ENCODE measurements at regions not wholly inside any gene's neighbourhood (a gene's known extent, or its start where the extent isn't known, plus 50 kb on each side); places are given as distances from the start of the nearest gene placed in this dataset.
"Not testable (repeated sequence)": the region's sequence is repeated elsewhere in the genome, so short reads cannot be mapped to it uniquely, and the experiment has no call there.

GRCh38 chr6:66533921-66534404, 826.9 kb upstream of the EYS start:
- DNase-seq (ENCODE audit: low spot score) (no peak), FAIRE-seq (no peak)

- no peak for DNase-seq (ENCODE audit: low spot score)
- FAIRE-seq: no peak
Observed at GRCh38 chr6:66526061-66526460, 819.0 kb upstream of the EYS start.

- no peak for DNase-seq (ENCODE audit: low spot score)
- FAIRE-seq: no peak
Observed at GRCh38 chr6:66522864-66523263, 815.8 kb upstream of the EYS start.

GRCh38 chr6:66516377-66516776, 809.4 kb upstream of the EYS start:
- no peak for FAIRE-seq
- DNase-seq (ENCODE audit: low spot score): no peak

GRCh38 chr6:66508433-66508832, 801.4 kb upstream of the EYS start:
- FAIRE-seq (no peak), DNase-seq (ENCODE audit: low spot score) (peak; percentile 6)

- DNase-seq (ENCODE audit: low spot score): no peak
- no peak for FAIRE-seq
Observed at GRCh38 chr6:66499851-66500250, 792.8 kb upstream of the EYS start.

- peak; percentile 12 for DNase-seq (ENCODE audit: low spot score)
- FAIRE-seq: no peak
Observed at GRCh38 chr6:66496659-66497058, 789.6 kb upstream of the EYS start.

- DNase-seq (ENCODE audit: low spot score); FAIRE-seq: not testable (repeated sequence)
Observed at GRCh38 chr6:66494643-66495042, 787.6 kb upstream of the EYS start.

GRCh38 chr6:66489269-66489987, 782.4 kb upstream of the EYS start:
- DNase-seq (ENCODE audit: low spot score): no peak
- FAIRE-seq: no peak

- DNase-seq (ENCODE audit: low spot score) (no peak), FAIRE-seq (no peak)
Observed at GRCh38 chr6:66481216-66481615, 774.2 kb upstream of the EYS start.

GRCh38 chr6:66478705-66479104, 771.7 kb upstream of the EYS start:
- no peak for DNase-seq (ENCODE audit: low spot score)

GRCh38 chr6:66435321-66435720, 728.3 kb upstream of the EYS start:
- FAIRE-seq (no peak), DNase-seq (ENCODE audit: low spot score) (peak; percentile 1)

More at GRCh38 chr6:66478705-66479104, 771.7 kb upstream of the EYS start:
- no peak for FAIRE-seq

GRCh38 chr6:66429210-66429609, 722.2 kb upstream of the EYS start:
- DNase-seq (ENCODE audit: low spot score) (no peak), FAIRE-seq (no peak)

- FAIRE-seq: no peak
Observed at GRCh38 chr6:66423047-66423446, 716.0 kb upstream of the EYS start.

GRCh38 chr6:66421570-66421969, 714.5 kb upstream of the EYS start:
- FAIRE-seq (no peak), DNase-seq (ENCODE audit: low spot score) (peak; percentile 2)

More at GRCh38 chr6:66423047-66423446, 716.0 kb upstream of the EYS start:
- DNase-seq (ENCODE audit: low spot score): no peak

- FAIRE-seq: no peak
Observed at GRCh38 chr6:66418906-66419305, 711.9 kb upstream of the EYS start.

GRCh38 chr6:66403966-66404365, 696.9 kb upstream of the EYS start:
- FAIRE-seq (no peak), DNase-seq (ENCODE audit: low spot score) (no peak)

More at GRCh38 chr6:66418906-66419305, 711.9 kb upstream of the EYS start:
- no peak for DNase-seq (ENCODE audit: low spot score)

- DNase-seq (ENCODE audit: low spot score) (no peak), FAIRE-seq (no peak)
Observed at GRCh38 chr6:66402873-66403272, 695.8 kb upstream of the EYS start.

- DNase-seq (ENCODE audit: low spot score): no peak
- FAIRE-seq: no peak
Observed at GRCh38 chr6:66396549-66396948, 689.5 kb upstream of the EYS start.

GRCh38 chr6:66396145-66396544, 689.1 kb upstream of the EYS start:
- FAIRE-seq (no peak), DNase-seq (ENCODE audit: low spot score) (no peak)

GRCh38 chr6:66390393-66390792, 683.4 kb upstream of the EYS start:
- no peak for FAIRE-seq
- no peak for DNase-seq (ENCODE audit: low spot score)

GRCh38 chr6:66376001-66376400, 669.0 kb upstream of the EYS start:
- no peak for DNase-seq (ENCODE audit: low spot score)
- no peak for FAIRE-seq

GRCh38 chr6:66369407-66369806, 662.4 kb upstream of the EYS start:
- FAIRE-seq (no peak), DNase-seq (ENCODE audit: low spot score) (no peak)

Measured in urothelium cell line (cell line).